Parathyroid adenoma (tissue), 2 donors: ENCODE measurements at regions not wholly inside any gene's neighbourhood (a gene's known extent, or its start where the extent isn't known, plus 50 kb on each side); places are given as distances from the start of the nearest gene placed in this dataset.
"Not testable (repeated sequence)": the region's sequence is repeated elsewhere in the genome, so short reads cannot be mapped to it uniquely, and the experiment has no call there.

Experiments
- H2AFZ ChIP-seq: fragments of 300-600 bp; sonication (generic); one replicate; pipeline ENCODE4 v1.7.0; 2017; ENCODE audit warnings: antibody characterized with exemption, mild to moderate bottlenecking
- H3K27ac ChIP-seq: fragments of 300-600 bp; sonication (generic); one replicate; pipeline ENCODE4 v1.7.0; 2017
- H3K27me3 ChIP-seq: fragments of 300-600 bp; sonication (generic); one replicate; pipeline ENCODE4 v1.7.0; 2017; ENCODE audit warnings: low read length; ENCODE audit not compliant: control insufficient read depth, insufficient read depth
- H3K36me3 ChIP-seq: fragments of 300-600 bp; sonication (generic); one replicate; pipeline ENCODE4 v1.7.0; 2017; ENCODE audit warnings: low read length; ENCODE audit not compliant: control insufficient read depth, insufficient read depth
- H3K4me1 ChIP-seq: fragments of 300-600 bp; sonication (generic); one replicate; pipeline ENCODE4 v1.7.0; 2017; ENCODE audit warnings: control low read depth
- H3K4me2 ChIP-seq: fragments of 300-600 bp; sonication (generic); one replicate; pipeline ENCODE4 v1.7.0; 2017; ENCODE audit warnings: low read length
- H3K4me3 ChIP-seq: fragments of 300-600 bp; sonication (generic); one replicate; pipeline ENCODE4 v1.7.0; 2017; ENCODE audit warnings: low read depth, low read length
- H3K79me2 ChIP-seq: fragments of 300-600 bp; sonication (generic); one replicate; pipeline ENCODE4 v1.7.0; 2017; ENCODE audit warnings: control low read depth
- H3K9ac ChIP-seq: fragments of 300-600 bp; sonication (generic); one replicate; pipeline ENCODE4 v1.7.0; 2017; ENCODE audit warnings: mild to moderate bottlenecking
- H3K9me3 ChIP-seq: fragments of 300-600 bp; sonication (generic); one replicate; pipeline ENCODE4 v1.7.0; 2017; ENCODE audit warnings: low read length; ENCODE audit not compliant: control insufficient read depth
- CTCF ChIP-seq: fragments of 300-600 bp; sonication (generic); IDR thresholded peaks from one replicate; pipeline ENCODE4 v1.7.0; 2017; ENCODE audit warnings: antibody characterized with exemption, mild to moderate bottlenecking
- donor health status: primary hyperparathyroidism.

DNA sequence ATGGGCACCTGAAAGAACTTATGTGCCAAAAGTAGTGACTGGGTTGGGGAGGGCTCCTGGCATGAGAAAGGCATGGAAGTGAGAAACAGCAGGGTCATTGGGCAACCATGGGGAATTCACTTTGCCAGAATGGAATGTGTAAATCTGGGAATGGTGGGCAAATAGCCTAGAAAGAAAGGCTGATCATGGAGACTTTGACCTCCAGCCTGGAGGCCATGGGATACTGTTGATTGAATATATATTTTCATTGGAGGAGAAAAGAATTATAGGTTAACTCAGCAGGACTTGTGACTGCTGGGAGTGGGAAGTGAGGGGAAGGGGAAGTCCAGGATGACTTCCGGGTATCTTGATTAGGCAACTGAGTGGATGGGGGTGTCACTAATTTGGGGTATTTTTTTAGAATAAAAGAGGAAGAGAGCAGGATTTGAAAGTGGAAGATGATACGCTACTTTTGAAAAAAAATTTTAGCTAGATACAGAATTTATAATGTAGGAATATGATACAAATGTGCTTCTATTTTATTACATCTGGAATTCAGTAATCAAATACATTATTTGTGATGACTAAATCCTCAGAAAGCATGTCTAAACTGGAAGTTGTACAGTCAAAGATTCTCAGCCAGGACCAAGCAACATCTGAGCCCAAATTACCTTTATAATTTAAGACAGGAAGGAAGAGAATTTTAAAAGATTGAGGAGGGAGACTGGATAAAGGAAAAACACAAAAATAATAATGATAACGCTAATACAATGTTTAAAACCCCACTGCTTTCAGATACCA lies 116.2 kb downstream of the GATA6 start:
- no peak overlapping the region for H3K27ac ChIP-seq
- TF ChIP-seq CTCF: no peak
- H3K4me1 ChIP-seq: no peaks in the 10 kb centered on the region
- no peak overlapping the region for H2AFZ ChIP-seq
- no peaks in the 10 kb centered on the region for H3K9me3 ChIP-seq
- no peak overlapping the region for H3K4me2 ChIP-seq
- no peak overlapping the region for H3K9ac ChIP-seq
- H3K4me3 ChIP-seq: no peak overlapping the region
- no peaks in the 10 kb centered on the region for H3K27me3 ChIP-seq
- no peaks in the 10 kb centered on the region for H3K36me3 ChIP-seq
- H3K79me2 ChIP-seq: no peaks in the 10 kb centered on the region

DNA sequence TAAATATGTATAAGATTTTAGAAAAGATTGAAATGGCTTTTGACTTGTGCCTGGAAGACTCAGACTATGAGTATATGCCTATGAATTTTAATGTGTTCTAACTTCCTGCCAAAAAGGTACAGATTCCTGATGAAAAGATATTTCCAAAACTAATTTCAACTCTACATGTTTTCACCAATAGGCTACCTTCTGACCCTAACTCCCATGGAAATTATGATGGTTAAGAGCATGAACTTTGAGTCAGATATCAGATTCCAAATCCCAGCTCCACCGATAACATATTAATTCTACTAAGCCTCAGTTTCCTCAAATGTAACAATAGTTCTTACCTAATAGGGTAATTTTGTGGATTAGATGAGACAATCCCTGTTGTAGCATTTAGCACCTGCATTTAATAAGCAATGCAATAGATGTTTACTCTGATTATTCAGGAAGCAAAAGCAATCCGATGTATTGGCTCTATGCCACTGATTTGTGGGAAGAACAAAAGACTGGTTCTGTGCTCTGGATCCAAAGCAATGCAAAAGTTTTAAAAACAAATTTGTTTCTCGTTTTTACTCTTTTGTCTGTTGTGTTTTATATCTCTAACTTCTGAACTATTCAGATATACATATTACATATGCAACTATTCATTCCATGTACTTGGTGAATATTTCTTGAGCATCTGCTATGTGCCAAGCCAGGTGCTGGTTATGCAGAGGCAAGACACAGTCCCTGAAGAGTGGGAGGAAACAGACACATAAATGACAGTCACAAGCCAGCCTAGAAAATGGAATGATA lies 115.4 kb downstream of the GATA6 start:
- Histone ChIP-seq H2AFZ (no peak overlapping the region), H3K9ac (no peak overlapping the region), H3K4me3 (no peak overlapping the region), H3K27ac (no peak overlapping the region), H3K27me3 (no peaks in the 10 kb centered on the region), H3K4me2 (no peak overlapping the region), H3K9me3 (no peaks in the 10 kb centered on the region), H3K36me3 (no peaks in the 10 kb centered on the region), H3K79me2 (no peaks in the 10 kb centered on the region), H3K4me1 (no peaks in the 10 kb centered on the region)
- no peak for TF ChIP-seq CTCF

DNA sequence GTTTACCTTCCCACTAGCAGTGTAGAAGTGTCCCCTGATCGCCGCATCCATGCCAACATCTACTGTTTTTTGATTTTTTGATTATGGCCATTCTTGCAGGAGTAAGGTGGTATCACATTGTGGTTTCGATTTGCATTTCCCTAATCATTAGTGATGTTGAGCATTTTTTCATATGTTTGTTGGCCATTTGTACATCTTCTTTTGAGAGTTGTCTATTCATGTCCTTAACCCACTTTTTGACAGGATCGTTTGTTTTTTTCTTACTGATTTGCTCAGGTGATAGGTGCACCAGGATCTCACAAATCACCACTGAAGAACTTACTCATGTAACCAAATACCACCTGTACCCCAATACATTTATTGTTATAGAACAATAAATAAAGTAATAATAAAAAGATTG lies 114.5 kb downstream of the GATA6 start:
- H3K4me2 ChIP-seq, H3K9ac ChIP-seq, H3K36me3 ChIP-seq, H3K4me1 ChIP-seq, H3K27me3 ChIP-seq, H3K4me3 ChIP-seq, H3K27ac ChIP-seq, H3K9me3 ChIP-seq, H3K79me2 ChIP-seq, H2AFZ ChIP-seq: not testable (repeated sequence)

DNA sequence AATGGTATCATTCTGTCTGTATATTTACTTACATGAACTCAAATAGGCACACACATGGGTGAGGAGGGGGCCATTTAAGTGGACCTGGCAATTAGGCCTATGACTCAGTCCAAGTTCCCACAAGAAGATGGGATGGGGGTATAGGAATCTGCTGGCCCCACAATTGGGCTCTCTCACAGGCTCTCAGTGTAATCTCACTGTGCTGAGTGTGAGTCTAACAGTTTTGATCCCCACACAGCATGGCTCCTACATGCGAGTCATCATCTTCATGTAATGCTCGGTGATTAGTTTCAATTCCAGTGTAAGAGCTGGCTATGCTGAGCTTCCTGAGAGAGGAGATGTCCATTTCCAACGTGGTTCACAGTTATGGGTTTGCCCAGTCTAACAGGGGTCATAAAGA lies 114.0 kb downstream of the GATA6 start:
- Histone ChIP-seq H3K4me1 (no peaks in the 10 kb centered on the region), H2AFZ (no peak overlapping the region), H3K27me3 (no peaks in the 10 kb centered on the region), H3K4me2 (no peak overlapping the region), H3K9ac (no peak overlapping the region), H3K27ac (no peak overlapping the region), H3K36me3 (no peaks in the 10 kb centered on the region), H3K4me3 (no peak overlapping the region), H3K79me2 (no peaks in the 10 kb centered on the region), H3K9me3 (no peaks in the 10 kb centered on the region)
- TF ChIP-seq CTCF: no peak

DNA sequence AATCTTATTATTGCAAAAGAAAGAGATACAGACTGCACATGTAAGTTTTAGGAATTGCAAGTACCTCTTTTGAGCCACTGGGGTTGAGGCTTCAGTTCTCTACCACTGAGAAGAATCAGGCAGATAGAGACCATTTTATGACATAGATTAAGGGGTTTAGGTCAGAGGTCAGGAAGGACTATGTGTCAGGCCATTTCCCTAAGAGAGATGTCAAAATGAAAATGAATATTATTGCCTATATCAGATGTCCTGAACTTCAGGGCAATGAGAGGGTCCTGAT lies 113.7 kb downstream of the GATA6 start:
- no peak overlapping the region for H3K27ac ChIP-seq
- TF ChIP-seq CTCF: no peak
- H2AFZ ChIP-seq: no peak overlapping the region
- no peaks in the 10 kb centered on the region for H3K9me3 ChIP-seq
- H3K9ac ChIP-seq: no peak overlapping the region
- no peaks in the 10 kb centered on the region for H3K27me3 ChIP-seq
- H3K4me3 ChIP-seq: no peak overlapping the region
- no peaks in the 10 kb centered on the region for H3K36me3 ChIP-seq
- no peak overlapping the region for H3K4me2 ChIP-seq
- no peaks in the 10 kb centered on the region for H3K4me1 ChIP-seq
- no peaks in the 10 kb centered on the region for H3K79me2 ChIP-seq
